HTR-8/SVneo (cell line): ENCODE measurements at regions not wholly inside any gene's neighbourhood (a gene's known extent, or its start where the extent isn't known, plus 50 kb on each side); places are given as distances from the start of the nearest gene placed in this dataset.

Source experiments
- DNase-seq: peaks from one replicate; pipeline ENCODE4 v3.0.0; 2011; ENCODE audit warnings: low spot score, mixed read lengths; ENCODE audit not compliant: insufficient read length
- FAIRE-seq: peaks from 2 replicates; lab custom pipeline; 2011; peaks lifted over from hg19 to GRCh38; lab: Jason Lieb, UNC

- no peak for FAIRE-seq
Measured at GRCh38 chr15:91538782-91539181, 314.7 kb upstream of the SLCO3A1 start.

GRCh38 chr15:91541286-91541685, 312.2 kb upstream of the SLCO3A1 start:
- no peak for FAIRE-seq

More at GRCh38 chr15:91538782-91539181, 314.7 kb upstream of the SLCO3A1 start:
- DNase-seq = no peak

GRCh38 chr15:91542226-91542625, 311.3 kb upstream of the SLCO3A1 start:
- FAIRE-seq (no peak), DNase-seq (no peak)

More at GRCh38 chr15:91541286-91541685, 312.2 kb upstream of the SLCO3A1 start:
- no peak for DNase-seq

GRCh38 chr15:91547356-91547755, 306.2 kb upstream of the SLCO3A1 start:
- FAIRE-seq (no peak), DNase-seq (no peak)

GRCh38 chr15:91548549-91548948, 305.0 kb upstream of the SLCO3A1 start:
- no peak for DNase-seq
- FAIRE-seq = no peak

- no peak for DNase-seq
- FAIRE-seq = no peak
Measured at GRCh38 chr15:91549581-91549980, 303.9 kb upstream of the SLCO3A1 start.

GRCh38 chr15:91552555-91552954, 301.0 kb upstream of the SLCO3A1 start:
- DNase-seq (no peak), FAIRE-seq (no peak)

- DNase-seq (no peak), FAIRE-seq (no peak)
Measured at GRCh38 chr15:91553196-91553854, 300.2 kb upstream of the SLCO3A1 start.

GRCh38 chr15:91555312-91555711, 298.2 kb upstream of the SLCO3A1 start:
- FAIRE-seq (no peak), DNase-seq (no peak)

- FAIRE-seq = no peak
- DNase-seq = no peak
Measured at GRCh38 chr15:91556926-91557325, 296.6 kb upstream of the SLCO3A1 start.

GRCh38 chr15:91559066-91559465, 294.4 kb upstream of the SLCO3A1 start:
- FAIRE-seq (no peak), DNase-seq (no peak)

- FAIRE-seq = no peak
Measured at GRCh38 chr15:91561371-91562100, 292.0 kb upstream of the SLCO3A1 start.

GRCh38 chr15:91562698-91563097, 290.8 kb upstream of the SLCO3A1 start:
- FAIRE-seq (no peak), DNase-seq (no peak)

More at GRCh38 chr15:91561371-91562100, 292.0 kb upstream of the SLCO3A1 start:
- DNase-seq = no peak

- DNase-seq (no peak), FAIRE-seq (no peak)
Measured at GRCh38 chr15:91564631-91565030, 288.9 kb upstream of the SLCO3A1 start.

GRCh38 chr15:91566141-91566540, 287.4 kb upstream of the SLCO3A1 start:
- DNase-seq (no peak), FAIRE-seq (no peak)

GRCh38 chr15:91568036-91568435, 285.5 kb upstream of the SLCO3A1 start:
- no peak for FAIRE-seq

GRCh38 chr15:91572110-91572509, 281.4 kb upstream of the SLCO3A1 start:
- no peak for FAIRE-seq
- no peak for DNase-seq

More at GRCh38 chr15:91568036-91568435, 285.5 kb upstream of the SLCO3A1 start:
- DNase-seq = no peak

GRCh38 chr15:91576096-91576495, 277.4 kb upstream of the SLCO3A1 start:
- DNase-seq (no peak), FAIRE-seq (no peak)

- FAIRE-seq = no peak
- no peak for DNase-seq
Measured at GRCh38 chr15:91578511-91578910, 275.0 kb upstream of the SLCO3A1 start.

- FAIRE-seq = no peak
Measured at GRCh38 chr15:91584895-91585294, 268.6 kb upstream of the SLCO3A1 start.

GRCh38 chr15:91586560-91586959, 266.9 kb upstream of the SLCO3A1 start:
- DNase-seq (no peak), FAIRE-seq (no peak)

More at GRCh38 chr15:91584895-91585294, 268.6 kb upstream of the SLCO3A1 start:
- DNase-seq = no peak

GRCh38 chr15:91589360-91589759, 264.1 kb upstream of the SLCO3A1 start:
- FAIRE-seq (no peak), DNase-seq (no peak)
